ENCODE measurements at regions not wholly inside any gene's neighbourhood (a gene's known extent, or its start where the extent isn't known, plus 50 kb on each side); places are given as distances from the start of the nearest gene placed in this dataset.
"Not testable (repeated sequence)": the region's sequence is repeated elsewhere in the genome, so short reads cannot be mapped to it uniquely, and the experiment has no call there.

- not testable (repeated sequence) for TF ChIP-seq POLR2AphosphoS5 (IDR thresholded peaks at IDR 0.05); POLR2A (IDR thresholded peaks at IDR 0.05; ENCODE audit: low read depth); CTCF (IDR thresholded peaks at IDR 0.05)
Observed at GRCh38 chr11:56827357-56827756, 78.9 kb upstream of the OR9G4 start.

All from esophagus muscularis mucosa (tissue), 3 donors.